Astrocyte (in vitro differentiated cells and primary cell): ENCODE measurements at regions not wholly inside any gene's neighbourhood (a gene's known extent, or its start where the extent isn't known, plus 50 kb on each side); places are given as distances from the start of the nearest gene placed in this dataset.

Experiments used
- CTCF ChIP-seq: IDR thresholded peaks from 2 replicates; pipeline ENCODE4 v1.5.1; 2011; ENCODE audit warnings: low read depth, mild to moderate bottlenecking, inconsistent platforms, low read length, moderate library complexity; ENCODE audit not compliant: insufficient read depth
- EZH2 ChIP-seq: IDR thresholded peaks from 2 replicates; pipeline ENCODE4 v1.6.1; 2012; ENCODE audit warnings: mild to moderate bottlenecking, low read length, inconsistent platforms; ENCODE audit not compliant: insufficient read depth

- TF ChIP-seq CTCF, result no peak
- TF ChIP-seq EZH2, result no peak
Measured at GRCh38 chr18:78849458-78849857, 130.2 kb upstream of the SALL3 start.
